ENCODE measurements at regions not wholly inside any gene's neighbourhood (a gene's known extent, or its start where the extent isn't known, plus 50 kb on each side); places are given as distances from the start of the nearest gene placed in this dataset.
"Not testable (repeated sequence)": the region's sequence is repeated elsewhere in the genome, so short reads cannot be mapped to it uniquely, and the experiment has no call there.

- no peak for DNase-seq (ENCODE audit: low read depth)
Observed at GRCh38 chr2:215794829-215795546, 218.4 kb downstream of the MREG start.

- peak; percentile 84 for DNase-seq (ENCODE audit: low read depth)
Observed at GRCh38 chr2:215793747-215794595, 219.4 kb downstream of the MREG start.

- DNase-seq (ENCODE audit: low read depth) = no peak
Observed at GRCh38 chr2:215791481-215791937, 221.8 kb downstream of the MREG start.

GRCh38 chr2:215790523-215791421 is 222.6 kb downstream of the MREG start:
- no peak for DNase-seq (ENCODE audit: low read depth)

GRCh38 chr2:215787565-215788178 is 225.7 kb downstream of the MREG start:
- DNase-seq (ENCODE audit: low read depth) = no peak

GRCh38 chr2:215787025-215787424 is 226.3 kb downstream of the MREG start:
- DNase-seq (ENCODE audit: low read depth) = no peak

- DNase-seq (ENCODE audit: low read depth) = peak; percentile 74
Observed at GRCh38 chr2:215784371-215784783, 229.0 kb downstream of the MREG start.

- not testable (repeated sequence) for DNase-seq (ENCODE audit: low read depth)
Observed at GRCh38 chr2:215783640-215784039, 229.7 kb downstream of the MREG start.

- no peak for DNase-seq (ENCODE audit: low read depth)
Observed at GRCh38 chr2:215782965-215783364, 230.4 kb downstream of the MREG start.

GRCh38 chr2:215782295-215782694 is 231.1 kb downstream of the MREG start:
- DNase-seq (ENCODE audit: low read depth) = no peak

- no peak for DNase-seq (ENCODE audit: low read depth)
Observed at GRCh38 chr2:215780907-215781685, 232.3 kb downstream of the MREG start.

GRCh38 chr2:215780313-215780712 is 233.0 kb downstream of the MREG start:
- no peak for DNase-seq (ENCODE audit: low read depth)

- no peak for DNase-seq (ENCODE audit: low read depth)
Observed at GRCh38 chr2:215779912-215780311, 233.4 kb downstream of the MREG start.

- no peak for DNase-seq (ENCODE audit: low read depth)
Observed at GRCh38 chr2:215777465-215778044, 235.8 kb downstream of the MREG start.

- DNase-seq (ENCODE audit: low read depth) = peak; percentile 51
Observed at GRCh38 chr2:215775106-215775505, 238.2 kb downstream of the MREG start.

- peak; percentile 98 for DNase-seq (ENCODE audit: low read depth)
Observed at GRCh38 chr2:215773728-215774127, 239.6 kb downstream of the MREG start.

- DNase-seq (ENCODE audit: low read depth) = peak; percentile 51
Observed at GRCh38 chr2:215772634-215773563, 240.5 kb downstream of the MREG start.

GRCh38 chr2:215772003-215772402 is 241.3 kb downstream of the MREG start:
- no peak for DNase-seq (ENCODE audit: low read depth)

- no peak for DNase-seq (ENCODE audit: low read depth)
Observed at GRCh38 chr2:215771241-215771640, 242.1 kb downstream of the MREG start.
